ENCODE measurements at regions not wholly inside any gene's neighbourhood (a gene's known extent, or its start where the extent isn't known, plus 50 kb on each side); places are given as distances from the start of the nearest gene placed in this dataset.
A peak's percentile ranks its signal among the peaks of the same experiment; 100 is the strongest.
"Not testable (repeated sequence)": the region's sequence is repeated elsewhere in the genome, so short reads cannot be mapped to it uniquely, and the experiment has no call there.

DNA sequence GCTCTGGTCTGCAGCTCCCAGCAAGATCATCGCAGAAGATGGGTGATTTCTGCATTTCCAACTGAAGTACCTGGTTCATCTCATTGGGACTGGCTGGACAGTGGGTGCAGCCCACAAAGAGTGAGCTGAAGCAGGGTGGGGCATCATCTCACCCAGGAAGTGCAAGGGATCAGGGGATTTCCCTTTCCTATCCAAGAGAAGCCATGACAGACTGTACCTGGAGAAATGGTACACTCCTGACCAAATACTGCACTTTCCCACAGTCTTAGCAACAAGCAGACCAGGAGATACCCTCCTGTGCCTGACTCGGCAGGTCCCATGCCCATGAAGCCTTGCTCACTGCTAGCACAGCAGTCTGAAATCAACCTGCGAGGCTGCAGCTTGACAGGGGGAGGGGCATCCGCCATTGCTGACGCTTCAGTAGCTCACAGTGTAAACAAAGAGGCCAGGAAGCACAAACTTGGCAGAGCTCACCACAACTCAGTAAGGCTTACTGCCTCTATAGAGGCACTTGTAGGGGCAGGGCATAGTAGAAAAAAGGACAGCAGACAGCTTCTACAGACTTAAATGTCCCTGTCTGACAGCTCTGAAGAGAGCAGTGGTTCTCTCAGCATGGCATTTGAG lies 60.5 kb downstream of the AREG start:
- not testable (repeated sequence) for H3K27ac ChIP-seq (ENCODE audit: low read depth in 1 of 3, low read length in 2 of 3); H3K4me1 ChIP-seq (ENCODE audit: control insufficient read depth in 3 of 3, insufficient read depth in 2 of 3, low read depth in 1 of 3, low read length in 2 of 3); H3K27me3 ChIP-seq (ENCODE audit: control insufficient read depth in 3 of 3, insufficient read depth in 3 of 3, low read length in 3 of 3); H3K36me3 ChIP-seq (ENCODE audit: control insufficient read depth in 3 of 3, insufficient read depth in 2 of 3, low read depth in 1 of 3, low read length in 3 of 3); H3K9me3 ChIP-seq (ENCODE audit: control insufficient read depth in 2 of 2, insufficient read depth in 1 of 2, low read depth in 1 of 2, low read length in 1 of 2); FAIRE-seq; H3K4me3 ChIP-seq (ENCODE audit: low read depth in 1 of 3, low read length in 3 of 3)
- DNase-seq, result peak in 1 of 2 donors; percentile 15
- WGBS, 3 donors, result 44 to 58% (median 58%) methylated on average over 5 of the region's 5 CpGs

DNA sequence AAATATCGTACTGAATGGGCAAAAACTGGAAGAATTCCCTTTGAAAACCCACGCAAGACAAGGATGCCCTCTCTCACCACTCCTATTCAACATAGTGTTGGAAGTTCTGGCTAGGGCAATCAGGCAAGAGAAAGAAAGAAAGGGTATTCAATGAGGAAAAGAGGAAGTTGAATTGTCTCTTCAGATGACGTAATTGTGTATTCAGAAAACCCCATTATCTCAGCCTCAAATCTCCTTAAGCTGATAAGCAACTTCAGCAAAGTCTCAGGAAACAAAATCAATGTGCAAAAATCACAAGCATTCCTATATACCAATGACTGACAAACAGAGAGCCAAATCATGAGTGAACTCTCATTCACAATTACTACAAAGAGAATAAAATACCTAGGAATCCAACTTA lies 64.4 kb downstream of the AREG start:
- H3K36me3 ChIP-seq (ENCODE audit: control insufficient read depth in 3 of 3, insufficient read depth in 2 of 3, low read depth in 1 of 3, low read length in 3 of 3); H3K27ac ChIP-seq (ENCODE audit: low read depth in 1 of 3, low read length in 2 of 3); FAIRE-seq; DNase-seq; H3K4me1 ChIP-seq (ENCODE audit: control insufficient read depth in 3 of 3, insufficient read depth in 2 of 3, low read depth in 1 of 3, low read length in 2 of 3); H3K27me3 ChIP-seq (ENCODE audit: control insufficient read depth in 3 of 3, insufficient read depth in 3 of 3, low read length in 3 of 3); H3K4me3 ChIP-seq (ENCODE audit: low read depth in 1 of 3, low read length in 3 of 3); H3K9me3 ChIP-seq (ENCODE audit: control insufficient read depth in 2 of 2, insufficient read depth in 1 of 2, low read depth in 1 of 2, low read length in 1 of 2): not testable (repeated sequence)
- 64 to 83% (median 77%) methylated on average over 3 of the region's 3 CpGs for WGBS, 3 donors

DNA sequence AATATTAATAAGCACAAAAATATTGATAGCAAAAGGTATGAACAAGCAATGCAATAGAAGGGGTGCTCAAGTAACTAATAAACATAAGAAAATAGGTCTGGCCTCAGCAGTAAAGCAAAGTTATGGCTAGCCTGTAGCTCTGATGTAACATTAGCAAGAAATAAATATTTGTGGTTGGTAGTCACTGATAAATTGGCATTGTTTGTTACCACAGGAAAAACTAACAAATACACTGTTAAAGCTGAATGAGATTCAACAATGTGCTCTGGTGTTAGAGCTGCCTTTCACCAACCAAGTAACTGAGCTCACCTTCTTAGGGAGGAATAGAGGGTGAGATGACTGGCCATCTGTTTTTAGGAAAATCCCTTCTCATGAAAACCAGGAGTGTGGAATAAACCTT lies 71.4 kb downstream of the AREG start:
- Histone ChIP-seq H3K27ac (ENCODE audit: low read depth in 1 of 3, low read length in 2 of 3) (no peak overlapping the region), H3K9me3 (ENCODE audit: control insufficient read depth in 2 of 2, insufficient read depth in 1 of 2, low read depth in 1 of 2, low read length in 1 of 2) (no peaks in the 10 kb centered on the region), H3K36me3 (ENCODE audit: control insufficient read depth in 3 of 3, insufficient read depth in 2 of 3, low read depth in 1 of 3, low read length in 3 of 3) (no peaks in the 10 kb centered on the region), H3K27me3 (ENCODE audit: control insufficient read depth in 3 of 3, insufficient read depth in 3 of 3, low read length in 3 of 3) (no peaks in the 10 kb centered on the region), H3K4me3 (ENCODE audit: low read depth in 1 of 3, low read length in 3 of 3) (no peak overlapping the region), H3K4me1 (ENCODE audit: control insufficient read depth in 3 of 3, insufficient read depth in 2 of 3, low read depth in 1 of 3, low read length in 2 of 3) (no peaks in the 10 kb centered on the region)
- no peak for DNase-seq
- FAIRE-seq, result no peak

GRCh38 chr4:74517996-74518395 lies 73.1 kb downstream of the AREG start:
- DNase-seq, result no peak
- Histone ChIP-seq H3K4me1 (ENCODE audit: control insufficient read depth in 3 of 3, insufficient read depth in 2 of 3, low read depth in 1 of 3, low read length in 2 of 3) (no peaks in the 10 kb centered on the region), H3K9me3 (ENCODE audit: control insufficient read depth in 2 of 2, insufficient read depth in 1 of 2, low read depth in 1 of 2, low read length in 1 of 2) (no peaks in the 10 kb centered on the region), H3K27me3 (ENCODE audit: control insufficient read depth in 3 of 3, insufficient read depth in 3 of 3, low read length in 3 of 3) (no peaks in the 10 kb centered on the region), H3K4me3 (ENCODE audit: low read depth in 1 of 3, low read length in 3 of 3) (no peak overlapping the region), H3K36me3 (ENCODE audit: control insufficient read depth in 3 of 3, insufficient read depth in 2 of 3, low read depth in 1 of 3, low read length in 3 of 3) (no peaks in the 10 kb centered on the region), H3K27ac (ENCODE audit: low read depth in 1 of 3, low read length in 2 of 3) (no peak overlapping the region)
- FAIRE-seq, result no peak
- 83 to 91% (median 89%) methylated on average over 4 of the region's 4 CpGs for WGBS, 3 donors

- Histone ChIP-seq H3K4me1 (ENCODE audit: control insufficient read depth in 3 of 3, insufficient read depth in 2 of 3, low read depth in 1 of 3, low read length in 2 of 3) (no peaks in the 10 kb centered on the region), H3K9me3 (ENCODE audit: control insufficient read depth in 2 of 2, insufficient read depth in 1 of 2, low read depth in 1 of 2, low read length in 1 of 2) (no peaks in the 10 kb centered on the region), H3K27me3 (ENCODE audit: control insufficient read depth in 3 of 3, insufficient read depth in 3 of 3, low read length in 3 of 3) (no peaks in the 10 kb centered on the region), H3K36me3 (ENCODE audit: control insufficient read depth in 3 of 3, insufficient read depth in 2 of 3, low read depth in 1 of 3, low read length in 3 of 3) (no peaks in the 10 kb centered on the region), H3K4me3 (ENCODE audit: low read depth in 1 of 3, low read length in 3 of 3) (no peak overlapping the region), H3K27ac (ENCODE audit: low read depth in 1 of 3, low read length in 2 of 3) (no peak overlapping the region)
- DNase-seq, result no peak
- 42 to 60% (median 43%) methylated on average over 3 of the region's 3 CpGs for WGBS, 3 donors
- no peak for FAIRE-seq
These were observed 77.5 kb downstream of the AREG start for GRCh38 chr4:74522251-74522991.

DNA sequence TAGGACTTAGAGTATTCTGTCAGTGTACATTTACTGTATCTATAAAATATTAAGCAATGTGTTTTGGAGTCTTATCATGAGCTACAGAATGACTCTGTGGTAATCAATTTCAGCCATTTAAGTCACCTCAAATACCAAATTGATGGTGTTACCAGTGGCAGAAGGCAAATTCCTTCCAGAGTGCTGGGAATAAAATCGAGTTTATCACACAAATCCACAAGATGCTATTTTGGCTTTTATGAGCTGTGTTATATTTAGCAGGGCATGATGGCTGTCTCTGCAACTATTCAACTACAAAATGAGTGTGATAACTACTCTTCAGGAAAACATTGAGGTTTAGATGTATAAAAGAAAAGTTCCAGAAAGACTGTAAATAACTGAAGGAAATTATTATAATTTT lies 78.2 kb downstream of the AREG start:
- no peak for FAIRE-seq
- 59 to 68% (median 61%) methylated on average over 1 of the region's 1 CpG for WGBS, 3 donors
- H3K4me3 ChIP-seq (ENCODE audit: low read depth in 1 of 3, low read length in 3 of 3), result no peak overlapping the region
- no peak overlapping the region for H3K27ac ChIP-seq (ENCODE audit: low read depth in 1 of 3, low read length in 2 of 3)
- H3K27me3 ChIP-seq (ENCODE audit: control insufficient read depth in 3 of 3, insufficient read depth in 3 of 3, low read length in 3 of 3), result no peaks in the 10 kb centered on the region
- no peaks in the 10 kb centered on the region for H3K9me3 ChIP-seq (ENCODE audit: control insufficient read depth in 2 of 2, insufficient read depth in 1 of 2, low read depth in 1 of 2, low read length in 1 of 2)
- no peaks in the 10 kb centered on the region for H3K4me1 ChIP-seq (ENCODE audit: control insufficient read depth in 3 of 3, insufficient read depth in 2 of 3, low read depth in 1 of 3, low read length in 2 of 3)
- DNase-seq, result no peak
- H3K36me3 ChIP-seq (ENCODE audit: control insufficient read depth in 3 of 3, insufficient read depth in 2 of 3, low read depth in 1 of 3, low read length in 3 of 3), result no peaks in the 10 kb centered on the region

DNA sequence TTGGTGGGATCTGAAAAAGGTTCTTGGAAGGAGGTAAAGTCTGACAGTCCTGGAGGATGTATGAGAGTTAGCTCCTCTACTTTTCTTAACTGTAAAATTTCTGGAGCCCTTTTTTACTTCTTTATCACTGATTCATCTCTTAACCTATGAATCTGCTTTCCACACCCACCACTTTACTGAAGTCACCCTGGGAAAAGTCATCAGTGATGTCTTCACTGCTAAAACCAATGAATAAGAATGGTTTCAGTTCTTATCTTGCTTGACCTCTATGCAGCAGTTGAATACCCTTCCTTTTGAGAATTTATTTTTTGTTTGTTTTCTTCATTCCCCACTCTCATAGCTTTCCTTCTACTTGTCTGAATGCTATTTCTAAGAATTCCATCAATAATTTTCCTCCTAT lies 80.0 kb downstream of the AREG start:
- no peak for FAIRE-seq
- DNase-seq, result no peak
- H3K4me1 ChIP-seq (ENCODE audit: control insufficient read depth in 3 of 3, insufficient read depth in 2 of 3, low read depth in 1 of 3, low read length in 2 of 3), result no peaks in the 10 kb centered on the region
- no peak overlapping the region for H3K27ac ChIP-seq (ENCODE audit: low read depth in 1 of 3, low read length in 2 of 3)
- no peaks in the 10 kb centered on the region for H3K9me3 ChIP-seq (ENCODE audit: control insufficient read depth in 2 of 2, insufficient read depth in 1 of 2, low read depth in 1 of 2, low read length in 1 of 2)
- no peaks in the 10 kb centered on the region for H3K36me3 ChIP-seq (ENCODE audit: control insufficient read depth in 3 of 3, insufficient read depth in 2 of 3, low read depth in 1 of 3, low read length in 3 of 3)
- no peak overlapping the region for H3K4me3 ChIP-seq (ENCODE audit: low read depth in 1 of 3, low read length in 3 of 3)
- H3K27me3 ChIP-seq (ENCODE audit: control insufficient read depth in 3 of 3, insufficient read depth in 3 of 3, low read length in 3 of 3), result no peaks in the 10 kb centered on the region

DNA sequence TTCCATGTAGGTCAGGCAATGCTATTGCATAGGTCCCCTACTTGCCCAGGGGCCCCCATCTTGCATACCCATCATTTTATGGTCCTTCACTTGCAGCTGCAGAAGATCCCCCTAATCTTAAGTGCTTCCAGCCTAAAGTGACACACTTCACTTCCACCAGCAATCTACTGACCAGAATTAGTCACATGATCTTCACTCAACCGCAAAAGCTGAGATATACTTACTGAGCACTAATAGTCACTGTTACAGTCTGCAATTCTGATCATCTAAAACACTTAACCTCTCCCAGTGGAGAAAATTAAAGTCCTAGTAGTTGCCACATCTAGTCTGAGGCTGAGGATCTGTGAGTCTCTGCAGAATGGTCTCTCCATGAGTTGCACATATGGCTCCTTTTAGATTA lies 82.1 kb downstream of the AREG start:
- Histone ChIP-seq H3K27me3 (ENCODE audit: control insufficient read depth in 3 of 3, insufficient read depth in 3 of 3, low read length in 3 of 3) (no peaks in the 10 kb centered on the region), H3K9me3 (ENCODE audit: control insufficient read depth in 2 of 2, insufficient read depth in 1 of 2, low read depth in 1 of 2, low read length in 1 of 2) (no peaks in the 10 kb centered on the region), H3K27ac (ENCODE audit: low read depth in 1 of 3, low read length in 2 of 3) (no peak overlapping the region), H3K4me1 (ENCODE audit: control insufficient read depth in 3 of 3, insufficient read depth in 2 of 3, low read depth in 1 of 3, low read length in 2 of 3) (no peaks in the 10 kb centered on the region), H3K36me3 (ENCODE audit: control insufficient read depth in 3 of 3, insufficient read depth in 2 of 3, low read depth in 1 of 3, low read length in 3 of 3) (no peaks in the 10 kb centered on the region), H3K4me3 (ENCODE audit: low read depth in 1 of 3, low read length in 3 of 3) (no peak overlapping the region)
- DNase-seq (no peak), FAIRE-seq (no peak)
- WGBS, 3 donors, result 86 to 100% (median 93%) methylated on average over 1 of the region's 1 CpG

GRCh38 chr4:74528178-74528577 lies 83.2 kb downstream of the AREG start:
- H3K9me3 ChIP-seq (ENCODE audit: control insufficient read depth in 2 of 2, insufficient read depth in 1 of 2, low read depth in 1 of 2, low read length in 1 of 2), result no peaks in the 10 kb centered on the region
- no peak overlapping the region for H3K27ac ChIP-seq (ENCODE audit: low read depth in 1 of 3, low read length in 2 of 3)
- DNase-seq, result no peak
- no peaks in the 10 kb centered on the region for H3K27me3 ChIP-seq (ENCODE audit: control insufficient read depth in 3 of 3, insufficient read depth in 3 of 3, low read length in 3 of 3)
- peaks cover 0 to 5% (median 0%) of the 10 kb centered on the region in 3 donors for H3K4me1 ChIP-seq (ENCODE audit: control insufficient read depth in 3 of 3, insufficient read depth in 2 of 3, low read depth in 1 of 3, low read length in 2 of 3)
- FAIRE-seq, result no peak
- H3K36me3 ChIP-seq (ENCODE audit: control insufficient read depth in 3 of 3, insufficient read depth in 2 of 3, low read depth in 1 of 3, low read length in 3 of 3), result no peaks in the 10 kb centered on the region
- WGBS, 3 donors, result 84 to 96% (median 91%) methylated on average over 1 of the region's 1 CpG
- no peak overlapping the region for H3K4me3 ChIP-seq (ENCODE audit: low read depth in 1 of 3, low read length in 3 of 3)
